Smooth muscle cell (in vitro differentiated cells): ENCODE measurements at regions not wholly inside any gene's neighbourhood (a gene's known extent, or its start where the extent isn't known, plus 50 kb on each side); places are given as distances from the start of the nearest gene placed in this dataset.

ENCODE experiments used
- DNase-seq: peaks from one replicate; lab custom pipeline; 2025; ENCODE audit not compliant: unreplicated experiment; lab: John Stamatoyannopoulos, UW
- H2AFZ ChIP-seq: fragments of 200-600 bp; sonication (generic); 2 replicates; pipeline ENCODE4 v1.6.0; 2016; ENCODE audit warnings: antibody characterized with exemption, low read depth, mild to moderate bottlenecking
- H3F3A ChIP-seq: fragments of 200-600 bp; sonication (generic); 2 replicates; pipeline ENCODE4 v1.6.0; 2017; ENCODE audit warnings: antibody characterized with exemption, low read depth
- H3K27ac ChIP-seq: fragments of 200-600 bp; sonication (generic); 2 replicates; pipeline ENCODE4 v1.5.1; 2016; ENCODE audit warnings: low read depth, mild to moderate bottlenecking
- H3K27me3 ChIP-seq: fragments of 200-600 bp; sonication (generic); 2 replicates; pipeline ENCODE4 v1.6.1; 2016; ENCODE audit warnings: low read depth, mild to moderate bottlenecking
- H3K36me3 ChIP-seq: fragments of 200-600 bp; sonication (generic); 2 replicates; pipeline ENCODE4 v1.5.1; 2016; ENCODE audit warnings: low read depth
- H3K4me1 ChIP-seq: fragments of 200-600 bp; sonication (generic); 2 replicates; pipeline ENCODE4 v1.5.1; 2016; ENCODE audit warnings: low read depth
- H3K4me2 ChIP-seq: fragments of 200-600 bp; sonication (generic); 2 replicates; pipeline ENCODE4 v1.6.0; 2016; ENCODE audit warnings: mild to moderate bottlenecking
- H3K4me3 ChIP-seq: fragments of 200-600 bp; sonication (generic); 2 replicates; pipeline ENCODE4 v1.5.1; 2016; ENCODE audit warnings: mild to moderate bottlenecking
- H3K79me2 ChIP-seq: fragments of 200-600 bp; sonication (generic); 2 replicates; pipeline ENCODE4 v1.6.0; 2016; ENCODE audit warnings: low read depth, mild to moderate bottlenecking
- H3K9ac ChIP-seq: fragments of 200-600 bp; sonication (generic); 2 replicates; pipeline ENCODE4 v1.6.0; 2016; ENCODE audit warnings: low read depth
- H3K9me3 ChIP-seq: fragments of 200-600 bp; sonication (generic); replicated peaks from 2 replicates; pipeline ENCODE4 v1.5.1; 2016; ENCODE audit warnings: low read depth
- H4K20me1 ChIP-seq: fragments of 200-600 bp; sonication (generic); 2 replicates; pipeline ENCODE4 v1.6.0; 2016; ENCODE audit warnings: low read depth
- WGBS: methylation state at CpG from one replicate; pipeline ENCODE4 v1.1.7; 2016; ENCODE audit warnings: low lambda C conversion rate; 5-methylcytosine and 5-hydroxymethylcytosine counted together
- TF ChIP-seq, protein P1 (sequence below): fragments of 200-600 bp; sonication (generic); IDR thresholded peaks from 2 replicates; pipeline ENCODE4 v1.5.1; 2017; ENCODE audit warnings: borderline replicate concordance, mild to moderate bottlenecking, antibody characterized with exemption; ENCODE audit not compliant: insufficient read depth, poor library complexity, severe bottlenecking

DNA sequence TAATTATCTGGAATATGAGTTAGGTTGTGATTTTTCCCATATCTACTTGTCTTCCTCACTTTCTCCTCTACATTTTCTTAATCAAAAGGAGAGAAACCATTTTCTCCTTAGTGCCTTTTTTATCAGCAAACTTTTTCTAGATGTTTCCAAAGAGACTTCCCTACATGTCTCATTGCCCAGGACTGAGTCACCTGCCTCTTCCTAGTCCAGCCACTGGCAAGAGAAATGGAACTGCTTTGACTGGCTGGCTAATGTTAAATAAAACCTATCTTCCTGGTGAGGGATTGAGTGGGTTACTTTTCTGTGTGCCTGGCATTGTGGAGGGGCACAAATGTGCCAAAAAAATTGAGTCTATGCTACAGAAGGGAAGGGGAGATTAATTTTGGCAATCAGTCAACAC is 52.1 kb upstream of the CD5L start:
- no peaks in the 10 kb centered on the region for H3K36me3 ChIP-seq
- H3K79me2 ChIP-seq: no peaks in the 10 kb centered on the region
- no peaks in the 10 kb centered on the region for H3K4me1 ChIP-seq
- no peak overlapping the region for H3K27ac ChIP-seq
- TF ChIP-seq, protein P1, sequence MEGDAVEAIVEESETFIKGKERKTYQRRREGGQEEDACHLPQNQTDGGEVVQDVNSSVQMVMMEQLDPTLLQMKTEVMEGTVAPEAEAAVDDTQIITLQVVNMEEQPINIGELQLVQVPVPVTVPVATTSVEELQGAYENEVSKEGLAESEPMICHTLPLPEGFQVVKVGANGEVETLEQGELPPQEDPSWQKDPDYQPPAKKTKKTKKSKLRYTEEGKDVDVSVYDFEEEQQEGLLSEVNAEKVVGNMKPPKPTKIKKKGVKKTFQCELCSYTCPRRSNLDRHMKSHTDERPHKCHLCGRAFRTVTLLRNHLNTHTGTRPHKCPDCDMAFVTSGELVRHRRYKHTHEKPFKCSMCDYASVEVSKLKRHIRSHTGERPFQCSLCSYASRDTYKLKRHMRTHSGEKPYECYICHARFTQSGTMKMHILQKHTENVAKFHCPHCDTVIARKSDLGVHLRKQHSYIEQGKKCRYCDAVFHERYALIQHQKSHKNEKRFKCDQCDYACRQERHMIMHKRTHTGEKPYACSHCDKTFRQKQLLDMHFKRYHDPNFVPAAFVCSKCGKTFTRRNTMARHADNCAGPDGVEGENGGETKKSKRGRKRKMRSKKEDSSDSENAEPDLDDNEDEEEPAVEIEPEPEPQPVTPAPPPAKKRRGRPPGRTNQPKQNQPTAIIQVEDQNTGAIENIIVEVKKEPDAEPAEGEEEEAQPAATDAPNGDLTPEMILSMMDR: no peak
- no peak overlapping the region for H3K4me3 ChIP-seq
- no peaks in the 10 kb centered on the region for H3K27me3 ChIP-seq
- H4K20me1 ChIP-seq: no peaks in the 10 kb centered on the region
- no peak overlapping the region for H3K4me2 ChIP-seq
- no peak overlapping the region for H3K9ac ChIP-seq
- H3K9me3 ChIP-seq: no peaks in the 10 kb centered on the region
- DNase-seq: no peak
- no peak overlapping the region for H2AFZ ChIP-seq
- H3F3A ChIP-seq: no peaks in the 10 kb centered on the region

- no peak overlapping the region for H3K27ac ChIP-seq
- H2AFZ ChIP-seq: no peak overlapping the region
- H3K4me1 ChIP-seq: no peaks in the 10 kb centered on the region
- no peak overlapping the region for H3K4me2 ChIP-seq
- no peaks in the 10 kb centered on the region for H3K27me3 ChIP-seq
- H3F3A ChIP-seq: no peaks in the 10 kb centered on the region
- no peaks in the 10 kb centered on the region for H3K9me3 ChIP-seq
- 60% methylated on average over 5 of the region's 5 CpGs for WGBS
- no peaks in the 10 kb centered on the region for H3K79me2 ChIP-seq
- no peak overlapping the region for H3K4me3 ChIP-seq
- TF ChIP-seq, protein P1: no peak
- H3K9ac ChIP-seq: no peak overlapping the region
- DNase-seq: no peak
- no peaks in the 10 kb centered on the region for H4K20me1 ChIP-seq
- no peaks in the 10 kb centered on the region for H3K36me3 ChIP-seq
Measured at GRCh38 chr1:157894613-157895165, 53.1 kb upstream of the CD5L start.

DNA sequence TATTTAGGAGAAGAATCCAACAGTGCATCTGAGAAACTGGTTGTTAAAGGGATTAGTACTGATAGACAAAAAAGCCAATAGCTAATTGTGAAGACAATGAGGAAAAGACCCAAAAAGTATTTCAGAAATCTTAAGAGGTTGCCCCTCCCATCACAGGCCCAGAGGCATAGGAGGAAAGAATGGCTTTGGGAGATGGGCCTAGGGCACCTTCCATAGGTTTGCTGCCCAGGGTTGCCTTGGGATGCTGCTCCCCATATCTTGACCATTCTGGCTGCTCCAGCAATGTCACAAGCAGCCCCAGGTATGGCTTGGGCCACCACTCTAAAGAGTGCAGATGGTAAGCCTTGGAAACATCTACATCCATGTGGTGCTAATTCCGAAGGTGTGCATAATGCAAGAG is 68.7 kb upstream of the CD5L start:
- TF ChIP-seq, protein P1: no peak
- Histone ChIP-seq H3K9me3 (no peaks in the 10 kb centered on the region), H3K36me3 (no peaks in the 10 kb centered on the region), H3K79me2 (no peaks in the 10 kb centered on the region), H3F3A (no peaks in the 10 kb centered on the region), H3K4me1 (no peaks in the 10 kb centered on the region), H2AFZ (no peak overlapping the region), H3K9ac (no peak overlapping the region), H3K4me2 (no peak overlapping the region), H3K4me3 (no peak overlapping the region), H3K27me3 (no peaks in the 10 kb centered on the region), H3K27ac (no peak overlapping the region), H4K20me1 (no peaks in the 10 kb centered on the region)
- WGBS: 83% methylated on average over 1 of the region's 1 CpG
- no peak for DNase-seq

GRCh38 chr1:157915859-157916258 is 74.3 kb upstream of the CD5L start:
- no peak overlapping the region for H3K9ac ChIP-seq
- H3K4me2 ChIP-seq: no peak overlapping the region
- H3K4me3 ChIP-seq: no peak overlapping the region
- no peaks in the 10 kb centered on the region for H3K36me3 ChIP-seq
- TF ChIP-seq, protein P1: no peak
- no peaks in the 10 kb centered on the region for H4K20me1 ChIP-seq
- no peaks in the 10 kb centered on the region for H3K9me3 ChIP-seq
- no peaks in the 10 kb centered on the region for H3K4me1 ChIP-seq
- H3K27ac ChIP-seq: no peak overlapping the region
- no peaks in the 10 kb centered on the region for H3F3A ChIP-seq
- WGBS: 77% methylated on average over 3 of the region's 3 CpGs
- peaks cover 8% of the 10 kb centered on the region for H3K27me3 ChIP-seq
- DNase-seq: no peak
- H2AFZ ChIP-seq: no peak overlapping the region
- H3K79me2 ChIP-seq: no peaks in the 10 kb centered on the region
